ENCODE measurements at regions not wholly inside any gene's neighbourhood (a gene's known extent, or its start where the extent isn't known, plus 50 kb on each side); places are given as distances from the start of the nearest gene placed in this dataset.
A peak's percentile ranks its signal among the peaks of the same experiment; 100 is the strongest.
"Not testable (repeated sequence)": the region's sequence is repeated elsewhere in the genome, so short reads cannot be mapped to it uniquely, and the experiment has no call there.

GRCh38 chr6:133787122-133787521 lies 101.8 kb upstream of the TCF21 start:
- no peak overlapping the region for H3K27ac ChIP-seq
- H3K4me3 ChIP-seq = no peak overlapping the region
- H3K36me3 ChIP-seq = no peaks in the 10 kb centered on the region
- no peaks in the 10 kb centered on the region for H3K27me3 ChIP-seq
- intact Hi-C loops (cut with DNase I) = no loop called here
- H3K4me1 ChIP-seq = no peaks in the 10 kb centered on the region
- no peak for DNase-seq (ENCODE audit: low spot score in 2 of 2)
- TF ChIP-seq CTCF (IDR thresholded peaks at IDR 0.05) = no peak
- no peaks in the 10 kb centered on the region for H3K9me3 ChIP-seq

- TF ChIP-seq CTCF (IDR thresholded peaks at IDR 0.05) = no peak
- no peaks in the 10 kb centered on the region for H3K36me3 ChIP-seq
- no peak for DNase-seq (ENCODE audit: low spot score in 2 of 2)
- H3K27ac ChIP-seq = no peak overlapping the region
- no peaks in the 10 kb centered on the region for H3K4me1 ChIP-seq
- no peaks in the 10 kb centered on the region for H3K27me3 ChIP-seq
- H3K9me3 ChIP-seq = no peaks in the 10 kb centered on the region
- no peak overlapping the region for H3K4me3 ChIP-seq
- intact Hi-C loops (cut with DNase I) = no loop called here
These were observed 100.9 kb upstream of the TCF21 start for GRCh38 chr6:133787859-133788505.

DNA sequence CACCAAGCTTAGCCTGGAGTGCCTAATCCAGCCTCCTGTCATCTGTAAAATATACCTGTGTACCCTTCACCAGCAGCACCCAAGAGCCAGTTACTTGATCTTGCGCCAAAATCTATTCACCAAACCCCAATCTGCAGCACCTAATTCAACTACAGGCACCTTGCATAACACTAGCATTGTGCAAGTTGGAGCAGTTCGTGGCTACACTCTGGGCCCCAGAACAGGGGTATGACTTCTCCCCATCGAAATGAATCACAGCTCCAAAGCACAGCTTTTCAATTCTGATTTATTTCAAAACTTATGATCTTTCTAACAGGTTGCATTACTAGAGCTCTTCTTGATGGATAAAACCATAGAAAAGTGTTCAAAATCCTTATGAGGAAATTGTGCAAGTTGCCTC lies 100.4 kb upstream of the TCF21 start:
- H3K27ac ChIP-seq = no peak overlapping the region

GRCh38 chr6:133789449-133789848 lies 99.5 kb upstream of the TCF21 start:
- DNase-seq (ENCODE audit: low spot score in 2 of 2); H3K4me3 ChIP-seq; H3K27ac ChIP-seq; intact Hi-C loops (cut with DNase I); H3K36me3 ChIP-seq; H3K4me1 ChIP-seq; H3K9me3 ChIP-seq; H3K27me3 ChIP-seq: not testable (repeated sequence)

More for the DNA sequence above, 100.4 kb upstream of the TCF21 start:
- no peaks in the 10 kb centered on the region for H3K27me3 ChIP-seq
- TF ChIP-seq CTCF (IDR thresholded peaks at IDR 0.05) = no peak
- no peaks in the 10 kb centered on the region for H3K9me3 ChIP-seq
- H3K36me3 ChIP-seq = no peaks in the 10 kb centered on the region
- intact Hi-C loops (cut with DNase I) = no loop called here
- DNase-seq (ENCODE audit: low spot score in 2 of 2) = no peak
- H3K4me1 ChIP-seq = no peaks in the 10 kb centered on the region
- H3K4me3 ChIP-seq = no peak overlapping the region

DNA sequence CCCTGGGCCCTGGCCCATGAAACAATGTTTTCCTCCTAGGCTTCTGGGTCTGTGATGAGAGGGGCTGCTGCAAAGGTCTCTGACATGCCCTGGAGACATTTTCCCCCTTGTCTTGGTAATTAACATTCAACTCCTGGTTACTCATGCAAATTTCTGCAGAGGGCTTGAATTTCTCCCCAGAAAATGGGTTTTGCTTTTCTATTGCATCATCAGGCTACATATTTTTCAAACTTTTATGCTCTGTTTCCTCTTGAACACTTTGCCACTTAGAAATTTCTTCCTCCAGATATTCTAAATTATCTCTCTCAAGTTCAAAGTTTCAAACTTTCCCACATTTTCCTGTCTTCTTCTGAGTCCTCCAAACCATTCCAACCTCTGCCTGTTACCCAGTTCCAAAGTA lies 98.2 kb upstream of the TCF21 start:
- H3K4me1 ChIP-seq; DNase-seq (ENCODE audit: low spot score in 2 of 2); H3K27ac ChIP-seq; H3K9me3 ChIP-seq; H3K27me3 ChIP-seq; H3K36me3 ChIP-seq; H3K4me3 ChIP-seq; intact Hi-C loops (cut with DNase I): not testable (repeated sequence)

GRCh38 chr6:133795051-133795450 lies 93.9 kb upstream of the TCF21 start:
- H3K4me3 ChIP-seq; intact Hi-C loops (cut with DNase I); H3K27me3 ChIP-seq; H3K36me3 ChIP-seq; DNase-seq (ENCODE audit: low spot score in 2 of 2): not testable (repeated sequence)
- Histone ChIP-seq H3K9me3 (peaks cover 0 to 24% of the 10 kb centered on the region in 2 donors), H3K4me1 (peaks cover 6 to 11% of the 10 kb centered on the region in 2 donors), H3K27ac (peak overlapping the region; percentile 4 to 57)

DNA sequence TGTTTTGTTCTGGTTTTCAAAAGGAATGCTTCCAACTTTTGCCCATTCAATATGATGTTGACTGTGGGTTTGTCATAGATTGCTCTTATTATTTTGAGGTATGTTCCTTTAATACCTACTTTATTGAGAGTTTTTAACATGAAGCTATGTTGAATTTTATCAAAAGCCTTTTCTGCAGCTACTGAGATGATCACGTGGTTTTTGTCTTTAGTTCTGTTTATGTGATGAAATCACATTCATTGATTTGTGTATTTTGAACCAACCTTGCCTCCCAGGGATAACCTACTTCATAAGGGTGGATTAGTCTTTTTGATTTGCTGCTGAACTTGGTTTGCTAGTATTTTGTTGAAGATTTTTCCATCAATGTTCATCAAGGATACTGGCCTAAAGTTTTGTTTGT lies 92.7 kb upstream of the TCF21 start:
- no peak overlapping the region for H3K4me3 ChIP-seq
- H3K27ac ChIP-seq = peak overlapping the region in 1 of 2 donors; percentile 57
- intact Hi-C loops (cut with DNase I) = no loop called here
- H3K36me3 ChIP-seq = no peaks in the 10 kb centered on the region
- peaks cover 0 to 24% of the 10 kb centered on the region in 2 donors for H3K9me3 ChIP-seq
- TF ChIP-seq CTCF (IDR thresholded peaks at IDR 0.05) = no peak
- peaks cover 6 to 11% of the 10 kb centered on the region in 2 donors for H3K4me1 ChIP-seq
- no peaks in the 10 kb centered on the region for H3K27me3 ChIP-seq
- no peak for DNase-seq (ENCODE audit: low spot score in 2 of 2)

All from ascending aorta (tissue), 2 donors.